Stimulated activated CD8-positive, alpha-beta memory T cell treated with anti-CD3 and anti-CD28 coated beads, Interleukin-15, amount 100 ng/mL, for 4 hours (primary cell): ENCODE measurements at regions not wholly inside any gene's neighbourhood (a gene's known extent, or its start where the extent isn't known, plus 50 kb on each side); places are given as distances from the start of the nearest gene placed in this dataset.
"Not testable (repeated sequence)": the region's sequence is repeated elsewhere in the genome, so short reads cannot be mapped to it uniquely, and the experiment has no call there.

ENCODE experiments used
- DNase-seq, 2 donors: peaks; one replicate each; pipeline ENCODE4 v3.0.0-alpha.2; 2020; ENCODE audit warnings: low read depth in 2 of 2

GRCh38 chr10:118948786-118949185 is 80.7 kb upstream of the NANOS1 start:
- no peak for DNase-seq

GRCh38 chr10:118950190-118950680 is 79.3 kb upstream of the NANOS1 start:
- DNase-seq: no peak

GRCh38 chr10:118950997-118951637 is 78.4 kb upstream of the NANOS1 start:
- no peak for DNase-seq

GRCh38 chr10:118952493-118953295 is 76.8 kb upstream of the NANOS1 start:
- no peak for DNase-seq

GRCh38 chr10:118953598-118954393 is 75.7 kb upstream of the NANOS1 start:
- DNase-seq: no peak

GRCh38 chr10:118955531-118955930 is 74.0 kb upstream of the NANOS1 start:
- no peak for DNase-seq

- no peak for DNase-seq
Observed at GRCh38 chr10:118955951-118956801, 73.3 kb upstream of the NANOS1 start.

GRCh38 chr10:118956802-118957442 is 72.6 kb upstream of the NANOS1 start:
- no peak for DNase-seq

- DNase-seq: no peak
Observed at GRCh38 chr10:118957443-118957825, 72.1 kb upstream of the NANOS1 start.

- no peak for DNase-seq
Observed at GRCh38 chr10:118957966-118958365, 71.5 kb upstream of the NANOS1 start.

- DNase-seq: no peak
Observed at GRCh38 chr10:118958559-118958958, 71.0 kb upstream of the NANOS1 start.

- no peak for DNase-seq
Observed at GRCh38 chr10:118958984-118959925, 70.3 kb upstream of the NANOS1 start.

- no peak for DNase-seq
Observed at GRCh38 chr10:118960157-118961090, 69.1 kb upstream of the NANOS1 start.

- no peak for DNase-seq
Observed at GRCh38 chr10:118961436-118961835, 68.1 kb upstream of the NANOS1 start.

- not testable (repeated sequence) for DNase-seq
Observed at GRCh38 chr10:118962331-118962868, 67.1 kb upstream of the NANOS1 start.

GRCh38 chr10:118963341-118963740 is 66.2 kb upstream of the NANOS1 start:
- no peak for DNase-seq

GRCh38 chr10:118963933-118964332 is 65.6 kb upstream of the NANOS1 start:
- DNase-seq: no peak

- not testable (repeated sequence) for DNase-seq
Observed at GRCh38 chr10:118964476-118964875, 65.0 kb upstream of the NANOS1 start.
